HUDEP-2 (cell line): ENCODE measurements at regions not wholly inside any gene's neighbourhood (a gene's known extent, or its start where the extent isn't known, plus 50 kb on each side); places are given as distances from the start of the nearest gene placed in this dataset.

ENCODE experiments used
- DNase-seq, 76 experiments: peaks; one replicate each; lab custom pipeline; 2025; ENCODE audit not compliant: unreplicated experiment in 76 of 76; lab: John Stamatoyannopoulos, UW

GRCh38 chr10:125515571-125515970 lies 167.4 kb downstream of the TEX36 start:
- DNase-seq, result no peak

GRCh38 chr10:125514206-125515162 lies 168.5 kb downstream of the TEX36 start:
- DNase-seq, result no peak

GRCh38 chr10:125513429-125514182 lies 169.4 kb downstream of the TEX36 start:
- DNase-seq, result no peak

- DNase-seq, result no peak
Observed at GRCh38 chr10:125510998-125511397, 172.0 kb downstream of the TEX36 start.

DNA sequence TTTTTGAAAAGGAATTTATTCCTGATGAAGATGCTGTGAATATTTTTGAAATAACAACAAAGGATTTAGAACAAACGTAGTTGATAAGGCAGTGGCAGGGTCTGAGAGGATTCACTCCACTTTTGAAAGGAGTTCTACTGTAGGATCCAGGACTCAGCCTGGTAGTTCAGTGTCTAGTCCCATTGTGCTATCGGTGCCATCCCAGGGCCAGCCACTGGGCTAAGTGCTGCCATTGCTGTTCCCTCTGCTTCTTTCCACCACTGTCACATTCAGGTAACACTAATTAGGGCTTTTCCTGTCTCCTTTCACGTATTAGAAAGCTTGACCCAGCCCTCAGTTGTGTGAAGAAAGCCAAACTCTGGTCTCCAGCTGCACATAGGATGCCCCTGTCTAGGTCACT lies 177.3 kb downstream of the TEX36 start:
- DNase-seq, result no peak

DNA sequence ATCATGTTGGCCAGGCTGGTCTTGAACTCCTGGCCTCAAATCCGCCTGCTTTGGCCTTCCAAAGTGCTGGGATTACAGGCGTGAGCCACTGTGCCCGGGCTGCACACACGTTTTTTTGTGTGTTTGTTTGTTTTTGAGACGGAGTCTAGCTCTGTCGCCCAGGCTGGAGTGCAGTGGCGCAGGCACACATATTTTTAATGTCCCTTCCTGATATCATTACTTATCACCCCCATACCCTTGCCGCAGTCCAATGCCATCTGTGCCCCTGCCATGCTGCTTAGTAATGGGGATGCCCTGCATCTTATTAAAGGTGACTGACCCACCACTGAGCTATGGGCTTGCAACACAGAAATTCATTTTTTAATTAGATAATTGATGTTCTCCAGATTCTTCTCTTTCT lies 180.7 kb downstream of the TEX36 start:
- no peak for DNase-seq

DNA sequence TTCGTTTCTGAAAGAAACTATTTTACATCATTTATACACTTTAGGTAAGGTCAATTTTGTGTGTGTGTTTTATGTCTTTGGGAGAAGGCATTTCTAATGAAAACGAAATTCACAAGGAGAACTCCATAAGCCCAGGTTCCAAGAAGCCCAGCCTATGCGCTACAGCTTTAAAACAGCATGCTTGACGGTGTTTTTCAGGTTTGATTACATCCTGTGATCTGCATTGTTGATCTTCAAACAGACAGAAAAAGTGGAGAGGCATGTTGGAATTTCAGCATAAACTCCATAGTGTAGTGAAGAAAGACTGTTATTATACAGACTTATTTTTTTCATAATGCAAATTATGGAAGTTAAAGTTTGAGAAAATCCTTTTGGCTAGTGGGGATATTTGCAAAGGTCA lies 187.6 kb downstream of the TEX36 start:
- DNase-seq, result no peak

DNA sequence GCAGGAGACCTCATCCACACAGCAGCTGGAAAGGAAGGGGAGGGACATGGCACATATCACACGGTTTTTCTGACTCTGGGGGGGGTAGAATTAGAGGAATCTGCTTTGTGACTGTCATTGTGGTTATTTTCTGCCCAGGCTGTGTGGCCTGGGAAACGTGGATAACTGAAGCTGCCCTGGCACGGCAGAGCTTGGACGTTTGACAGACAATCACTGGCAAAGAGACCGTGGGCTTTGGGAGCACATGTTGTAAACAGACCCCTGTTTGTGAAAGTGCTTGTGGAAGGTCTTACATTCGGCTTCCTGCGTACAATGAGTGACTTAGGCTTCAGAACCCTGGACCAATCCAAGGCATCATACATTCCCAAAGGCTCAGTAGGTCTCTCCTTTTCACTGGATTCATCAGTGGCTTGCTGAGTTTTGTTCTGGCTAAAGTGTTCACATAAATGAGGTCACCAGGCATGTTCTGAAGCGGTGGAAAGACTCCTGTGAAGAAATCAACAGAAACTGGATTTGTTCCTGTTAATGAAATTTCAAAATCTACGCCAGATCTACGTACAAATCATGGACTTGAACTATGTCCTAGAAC lies 188.2 kb downstream of the TEX36 start:
- no peak for DNase-seq

DNA sequence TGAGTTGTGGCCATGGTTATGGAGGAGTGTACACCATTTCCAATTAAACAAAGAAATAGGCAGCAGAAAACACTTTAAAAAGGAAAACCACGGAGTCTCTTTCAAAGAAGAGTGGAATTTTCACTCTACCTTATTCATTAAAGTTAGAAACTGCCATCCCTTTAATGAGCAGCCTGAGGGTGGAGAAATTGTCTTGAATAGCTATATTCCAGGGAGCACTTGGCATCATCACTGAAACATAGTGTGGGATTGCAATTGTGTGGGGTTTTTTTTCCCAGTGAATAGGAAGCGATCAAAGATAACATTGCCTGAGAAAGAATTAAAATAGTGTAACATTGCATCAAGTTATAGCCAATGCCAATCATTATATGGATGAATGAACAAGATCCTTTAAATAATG lies 191.6 kb downstream of the TEX36 start:
- DNase-seq, result no peak

DNA sequence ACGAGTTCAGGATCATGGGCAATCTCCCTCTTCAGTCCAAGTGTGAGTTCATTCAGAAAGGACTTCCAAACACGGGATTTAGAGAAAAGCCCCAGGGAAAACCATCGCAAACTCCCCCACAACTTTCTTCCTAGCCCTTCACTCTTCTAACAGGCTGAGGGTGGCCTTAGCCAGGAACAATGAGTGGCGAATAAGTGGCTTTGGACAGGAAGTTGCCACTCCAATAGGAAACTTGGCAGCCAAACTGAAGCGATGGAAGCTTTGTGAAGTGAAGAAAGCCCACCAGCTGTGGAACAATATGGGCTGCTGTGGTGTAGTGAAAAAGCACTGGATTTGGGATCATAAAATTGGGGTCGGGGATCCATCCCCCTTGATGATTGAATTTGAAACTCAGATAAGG lies 193.2 kb downstream of the TEX36 start:
- no peak for DNase-seq

- no peak for DNase-seq
Observed at GRCh38 chr10:125485665-125486064, 197.3 kb downstream of the TEX36 start.

DNA sequence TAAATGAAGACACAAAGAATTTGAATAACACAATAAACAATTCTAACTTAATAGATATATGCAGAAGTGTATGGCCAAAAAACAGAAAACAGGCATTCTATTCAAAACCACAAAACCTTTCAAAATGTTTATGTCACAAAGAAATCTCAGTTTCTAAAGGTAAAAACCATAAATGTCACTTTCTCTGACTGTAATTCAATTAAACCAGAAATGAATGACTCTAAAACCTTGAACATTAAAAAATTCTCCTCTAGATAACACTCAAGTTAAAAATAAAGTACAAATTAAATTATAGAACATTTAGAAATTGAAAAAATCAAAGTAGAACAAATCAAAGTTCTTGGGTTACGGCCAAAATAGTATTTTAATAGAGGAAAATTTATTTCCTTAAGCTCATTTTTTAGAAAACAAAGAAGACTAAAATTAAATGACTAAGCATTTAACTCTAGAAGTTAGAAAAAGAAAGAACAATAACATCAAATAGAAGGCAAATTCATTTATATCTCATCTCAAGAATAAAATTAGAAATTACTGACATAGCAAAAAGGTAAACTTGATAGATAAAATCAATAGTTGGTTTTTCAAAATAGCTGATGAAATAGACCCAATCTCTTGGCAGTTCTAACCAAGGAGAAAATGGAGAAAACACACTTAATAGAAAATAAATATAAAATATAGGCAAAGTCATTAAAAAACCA lies 198.8 kb downstream of the TEX36 start:
- no peak for DNase-seq

DNA sequence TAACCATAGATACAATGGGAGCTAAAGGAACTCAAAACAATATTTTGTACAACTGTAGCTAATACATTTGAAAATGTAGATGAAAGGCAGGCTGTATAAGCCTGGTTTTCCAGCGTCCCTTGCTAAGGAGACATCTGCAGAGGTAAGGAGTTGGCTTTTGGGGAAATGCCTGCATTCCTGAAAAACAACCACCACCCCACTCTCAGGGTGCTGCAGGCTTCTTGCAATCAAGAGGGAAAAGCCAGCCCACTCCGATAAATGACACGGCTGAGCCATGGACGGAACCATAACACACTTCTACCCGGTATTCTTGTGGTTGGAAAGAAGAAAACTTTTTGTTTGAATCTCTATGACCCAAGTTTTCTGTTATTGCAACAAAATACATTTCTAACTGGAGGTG lies 200.3 kb downstream of the TEX36 start:
- DNase-seq, result no peak

GRCh38 chr10:125482108-125482507 lies 200.9 kb downstream of the TEX36 start:
- DNase-seq, result no peak

- DNase-seq, result no peak
Observed at GRCh38 chr10:125479059-125479458, 203.9 kb downstream of the TEX36 start.

- DNase-seq, result no peak
Observed at GRCh38 chr10:125475815-125476214, 207.1 kb downstream of the TEX36 start.

DNA sequence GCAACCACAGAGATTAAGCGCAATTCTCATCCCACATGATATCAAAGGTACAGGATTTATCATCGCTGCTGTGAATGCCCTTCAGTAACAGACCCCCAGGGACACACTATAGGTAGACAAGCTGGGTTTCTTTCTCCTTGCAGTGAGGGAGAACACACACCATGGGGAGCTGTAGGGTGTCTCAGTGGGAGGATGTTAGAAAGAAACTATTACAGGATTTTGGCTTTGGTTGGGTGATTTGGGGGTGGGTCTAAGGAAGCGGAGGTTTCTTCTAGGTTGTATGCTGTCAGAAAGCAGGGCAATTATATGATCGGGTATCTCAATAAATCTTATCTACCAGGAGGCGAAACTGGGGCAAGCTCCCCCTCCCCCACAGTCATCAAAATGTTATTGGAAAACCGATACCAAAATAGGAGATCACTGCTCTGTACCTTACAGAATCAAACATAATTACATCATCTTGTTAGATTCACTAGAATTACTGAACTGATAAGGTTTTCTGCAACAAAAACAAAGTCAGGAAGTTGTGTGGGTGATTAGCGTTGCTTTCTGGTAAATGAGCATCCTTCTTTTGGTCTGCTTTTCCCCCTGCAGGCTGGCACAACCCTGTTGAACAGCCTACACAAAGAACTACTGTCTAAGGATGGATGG lies 209.7 kb downstream of the TEX36 start:
- DNase-seq, result no peak

GRCh38 chr10:125472010-125472607 lies 210.9 kb downstream of the TEX36 start:
- DNase-seq, result no peak

GRCh38 chr10:125468278-125468677 lies 214.7 kb downstream of the TEX36 start:
- DNase-seq, result no peak

- no peak for DNase-seq
Observed at GRCh38 chr10:125466685-125467084, 216.3 kb downstream of the TEX36 start.
